Femur (tissue), 1 donor: ENCODE measurements at regions not wholly inside any gene's neighbourhood (a gene's known extent, or its start where the extent isn't known, plus 50 kb on each side); places are given as distances from the start of the nearest gene placed in this dataset.

Experiments used
- DNase-seq: peaks from one replicate; pipeline ENCODE4 v3.0.0-alpha.2; 2017

DNA sequence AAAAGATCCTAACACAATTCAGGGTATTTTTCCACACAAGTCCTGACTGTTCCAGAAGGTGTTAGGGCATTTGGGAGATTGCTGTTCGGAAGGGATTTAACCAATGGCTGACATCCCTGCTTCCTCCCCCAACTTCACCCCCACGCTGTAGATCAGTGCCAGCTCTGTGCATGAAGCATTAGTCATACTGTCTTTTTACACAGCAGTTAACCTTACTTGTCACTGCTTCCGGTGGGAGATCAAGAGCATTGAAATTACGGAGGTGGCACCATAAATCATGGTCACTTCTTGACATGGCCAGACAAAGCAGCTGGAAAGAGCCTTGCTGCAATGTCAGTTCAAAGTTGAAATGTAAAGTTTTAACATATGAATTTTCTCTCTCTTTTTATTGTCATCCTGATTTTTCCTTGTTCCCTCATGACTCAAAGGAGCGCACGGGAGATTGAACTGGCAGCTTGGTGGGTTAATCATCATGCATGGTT, 70.2 kb downstream of the HRH4 start:
- DNase-seq, result no peak

DNA sequence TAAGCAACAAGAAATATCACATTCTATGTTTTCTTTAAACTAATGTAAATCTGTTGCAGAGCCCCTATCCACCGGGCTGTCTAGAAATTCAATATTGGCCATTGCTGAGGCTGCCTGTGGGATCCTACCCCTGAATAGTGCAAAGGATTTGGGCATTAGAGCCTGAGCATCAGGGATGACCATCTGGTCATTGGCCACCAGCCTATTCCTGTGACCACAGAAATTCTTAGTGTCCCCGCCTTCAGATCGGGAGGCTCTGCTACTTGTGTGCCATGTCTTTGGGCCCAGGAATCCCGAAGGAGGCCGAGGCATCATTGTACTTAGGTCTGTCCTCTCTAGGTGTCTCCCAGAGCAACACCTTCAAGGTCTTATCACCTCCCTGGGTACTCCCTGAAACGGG, 73.8 kb downstream of the HRH4 start:
- DNase-seq, result no peak

DNA sequence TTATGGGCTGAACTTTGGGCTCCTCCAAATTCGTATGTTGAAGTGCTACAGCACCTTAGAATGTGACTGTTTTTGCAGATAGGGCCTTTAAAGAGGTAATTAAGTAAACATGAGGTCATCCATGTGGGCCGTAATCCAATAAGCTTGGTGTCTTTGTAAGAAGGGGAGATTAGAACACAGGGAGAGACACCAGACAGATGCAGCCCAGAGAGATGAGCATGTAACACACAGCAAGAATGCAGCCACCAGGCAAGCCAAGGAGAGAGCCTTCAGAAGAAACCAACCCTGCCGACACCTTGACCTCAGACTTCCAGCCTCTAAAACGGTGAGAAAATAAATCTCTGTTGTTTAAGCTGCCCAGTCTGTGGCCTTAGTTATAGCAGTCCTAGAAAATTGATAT, 74.3 kb downstream of the HRH4 start:
- no peak for DNase-seq

DNA sequence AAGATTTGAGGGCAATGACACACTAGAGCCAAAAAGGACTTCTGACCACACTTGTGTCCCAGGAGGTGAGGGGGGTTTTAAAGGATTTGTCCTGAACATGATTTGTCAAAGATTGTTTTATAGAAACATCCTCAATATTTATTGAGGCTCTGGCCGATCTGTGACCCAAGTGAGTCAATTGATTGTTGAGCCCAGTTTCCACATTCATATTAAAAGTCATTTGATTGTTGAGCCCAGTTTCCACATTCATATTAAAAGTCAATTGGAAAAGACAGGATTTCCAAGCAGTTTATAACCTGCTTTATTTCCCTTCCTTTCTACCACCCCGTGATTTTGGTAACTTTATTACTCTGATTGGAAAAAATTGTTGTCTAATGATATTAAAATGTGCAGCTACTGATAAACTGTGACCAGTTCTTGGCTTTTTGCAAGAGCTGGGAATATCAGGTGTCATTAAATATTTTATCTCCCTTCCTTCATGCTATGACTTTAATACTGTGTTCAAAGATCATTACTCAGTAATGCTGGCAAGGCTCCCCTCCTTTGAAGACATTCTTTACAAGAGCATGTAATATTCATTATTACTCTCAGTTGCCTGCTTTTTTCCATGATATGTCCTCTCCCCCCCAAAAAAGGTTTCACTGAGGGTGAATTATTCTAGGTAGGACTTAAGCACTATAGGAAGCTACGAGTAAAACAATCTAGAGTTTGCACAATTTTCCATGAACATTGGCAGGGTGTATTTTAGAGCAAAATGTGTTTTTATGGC, 75.3 kb downstream of the HRH4 start:
- DNase-seq, result no peak

DNA sequence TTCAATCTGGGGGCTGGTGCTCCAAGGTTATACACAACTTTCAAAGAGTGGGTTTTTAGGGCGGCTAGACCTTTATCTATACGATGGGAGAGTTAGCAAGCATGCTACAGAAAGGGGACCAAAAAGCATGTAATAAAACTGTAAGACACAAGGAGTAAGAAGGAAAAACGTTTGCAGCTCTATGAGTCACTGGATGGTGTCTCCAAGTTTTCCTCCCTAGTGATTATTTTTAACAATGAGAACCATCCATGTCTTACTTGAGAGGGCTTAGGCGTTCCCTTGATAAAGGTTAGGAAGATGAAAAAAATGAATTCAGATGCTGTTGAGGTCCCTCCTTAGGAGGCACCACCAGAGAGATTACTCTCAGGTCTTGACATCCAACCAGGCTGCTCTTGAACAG, 75.9 kb downstream of the HRH4 start:
- DNase-seq, result no peak

DNA sequence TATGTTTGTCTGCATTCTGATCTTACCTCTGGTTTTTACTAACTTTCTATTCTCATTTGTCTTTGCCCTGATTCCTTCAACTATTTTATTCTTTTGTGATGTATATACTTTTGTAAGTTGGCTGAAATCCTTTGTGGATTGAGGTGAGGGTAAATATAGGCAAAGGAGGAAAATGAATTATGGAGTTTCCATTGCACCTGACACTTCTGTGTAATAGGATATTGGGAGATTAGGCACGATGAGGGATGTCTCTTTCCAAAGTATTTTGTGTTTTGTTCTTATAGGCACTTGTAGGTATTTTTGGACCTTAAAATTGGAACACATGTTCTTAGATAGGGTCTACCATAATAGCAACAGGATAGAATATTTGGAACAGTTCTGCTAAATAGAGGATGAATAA, 76.4 kb downstream of the HRH4 start:
- DNase-seq, result no peak

DNA sequence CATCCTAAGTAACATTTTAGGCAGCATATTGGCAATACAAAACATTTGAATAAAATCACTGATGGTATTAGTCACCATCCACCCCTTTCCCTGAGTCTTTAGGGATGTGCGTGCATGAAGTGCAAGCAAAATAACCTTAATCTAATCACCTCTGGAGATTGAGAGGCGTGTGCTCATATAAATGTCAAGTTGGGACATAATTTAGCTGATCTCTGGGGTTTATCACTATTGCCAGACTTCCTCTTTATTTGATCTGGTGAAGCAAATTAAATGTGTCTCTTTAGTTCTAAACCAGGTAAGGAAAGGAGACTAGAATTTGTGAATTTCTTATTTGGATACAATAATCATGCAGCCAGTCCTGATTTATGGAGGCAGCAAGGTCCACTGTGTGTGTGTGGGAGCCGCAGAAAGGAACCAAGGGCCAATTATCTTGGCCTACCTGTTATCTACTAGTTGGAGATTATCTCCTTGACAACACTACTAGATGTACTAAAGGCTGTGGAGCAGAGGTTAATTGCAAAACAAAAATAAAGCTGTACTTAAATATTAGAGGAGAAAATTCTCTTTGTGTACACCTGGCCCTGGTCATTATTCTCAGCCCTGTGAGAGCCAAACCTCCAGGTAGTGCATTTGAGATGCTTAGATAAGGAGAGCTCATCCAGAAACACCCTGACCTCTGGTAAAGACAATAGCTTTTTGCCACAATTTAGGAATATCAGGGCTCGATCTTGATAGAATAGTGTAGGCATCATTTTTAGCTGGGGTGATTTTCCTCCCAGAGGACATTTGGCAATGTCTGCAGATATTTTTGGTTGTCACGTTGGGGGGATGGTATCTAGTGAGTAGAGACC, 78.2 kb downstream of the HRH4 start:
- no peak for DNase-seq

DNA sequence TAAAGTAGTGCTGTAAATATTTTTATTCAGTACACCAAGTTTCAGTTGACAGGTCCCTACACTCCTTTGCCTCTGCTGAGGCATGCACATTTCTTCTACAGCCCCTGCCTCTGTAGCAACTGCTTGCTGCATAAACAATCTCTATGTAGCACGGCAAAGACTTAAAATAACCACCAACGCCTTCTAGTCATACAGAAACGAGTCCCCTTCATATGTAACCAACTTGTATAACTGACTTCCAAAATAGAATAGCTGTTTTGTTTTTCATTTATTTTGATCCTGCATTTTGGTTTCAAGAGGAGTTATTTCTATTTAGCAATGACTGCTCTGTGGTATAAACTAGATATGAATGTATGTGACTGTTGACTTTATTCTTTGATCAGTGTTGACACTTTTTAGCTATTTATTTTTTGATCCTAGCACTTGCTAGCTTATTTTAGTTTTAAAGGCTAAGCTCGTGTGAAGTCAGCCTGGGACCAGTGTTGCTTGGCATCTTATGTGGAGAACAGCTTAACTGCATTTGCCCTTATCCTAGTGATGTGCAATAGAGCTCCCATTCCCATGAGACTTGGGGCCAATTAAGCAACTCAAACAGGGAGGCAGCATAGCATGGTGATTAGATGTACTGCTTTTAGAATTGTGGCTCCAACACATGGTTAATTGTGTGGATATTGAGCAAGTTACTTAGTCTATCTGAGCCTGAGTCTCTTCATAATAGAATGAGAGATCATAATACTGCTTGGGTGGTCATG, 79.6 kb downstream of the HRH4 start:
- no peak for DNase-seq

DNA sequence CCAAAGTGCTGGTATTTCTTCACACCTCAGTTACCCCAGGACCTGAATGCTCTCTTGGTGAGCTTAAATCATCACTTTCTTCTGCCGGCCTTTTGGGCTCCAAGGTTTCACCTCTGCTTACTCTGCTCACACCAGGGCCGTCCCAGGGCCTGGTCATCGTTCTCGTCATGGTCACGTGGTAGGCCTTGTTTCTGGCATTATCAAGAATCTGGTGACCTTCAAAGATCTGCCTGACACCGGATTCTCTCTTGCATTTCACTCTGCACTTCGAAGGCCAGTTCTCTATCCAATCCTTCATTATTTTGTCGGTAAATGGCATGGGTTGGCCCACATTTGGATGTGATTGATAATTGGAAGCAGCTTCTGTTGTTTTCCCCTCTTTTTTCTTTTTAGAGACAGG, 80.5 kb downstream of the HRH4 start:
- no peak for DNase-seq

DNA sequence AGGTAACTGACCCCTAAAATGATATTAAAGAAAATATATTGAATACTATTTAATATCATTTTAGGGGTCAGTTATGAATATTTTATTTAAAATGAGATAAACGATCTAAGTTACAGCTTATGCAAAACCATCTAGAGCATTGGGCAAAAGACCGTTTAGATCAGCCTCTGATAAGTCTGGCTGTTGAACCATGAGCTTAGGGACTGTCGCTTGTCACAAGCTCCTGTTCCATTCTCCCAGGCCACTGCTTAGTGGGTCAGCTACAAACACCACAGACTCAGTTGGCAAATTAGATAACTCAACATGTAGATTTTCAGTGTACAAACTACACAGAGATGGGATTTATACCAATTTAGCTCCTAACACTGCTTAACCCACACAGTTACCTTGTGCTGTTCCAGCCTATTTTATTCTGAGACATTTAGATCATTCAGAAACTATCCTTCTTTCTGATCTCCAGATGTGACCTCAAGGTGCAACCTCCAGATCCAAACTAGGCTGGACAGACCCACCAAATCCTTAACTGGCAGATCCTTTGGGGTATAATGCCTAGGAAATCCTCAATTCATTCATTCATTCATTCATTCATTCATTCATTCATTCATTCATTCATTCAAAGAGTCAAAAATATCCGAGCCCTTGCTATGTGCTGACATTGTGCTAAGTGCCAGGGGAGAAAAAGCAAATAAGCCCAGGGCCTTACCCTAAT, 82.8 kb downstream of the HRH4 start:
- DNase-seq, result no peak

DNA sequence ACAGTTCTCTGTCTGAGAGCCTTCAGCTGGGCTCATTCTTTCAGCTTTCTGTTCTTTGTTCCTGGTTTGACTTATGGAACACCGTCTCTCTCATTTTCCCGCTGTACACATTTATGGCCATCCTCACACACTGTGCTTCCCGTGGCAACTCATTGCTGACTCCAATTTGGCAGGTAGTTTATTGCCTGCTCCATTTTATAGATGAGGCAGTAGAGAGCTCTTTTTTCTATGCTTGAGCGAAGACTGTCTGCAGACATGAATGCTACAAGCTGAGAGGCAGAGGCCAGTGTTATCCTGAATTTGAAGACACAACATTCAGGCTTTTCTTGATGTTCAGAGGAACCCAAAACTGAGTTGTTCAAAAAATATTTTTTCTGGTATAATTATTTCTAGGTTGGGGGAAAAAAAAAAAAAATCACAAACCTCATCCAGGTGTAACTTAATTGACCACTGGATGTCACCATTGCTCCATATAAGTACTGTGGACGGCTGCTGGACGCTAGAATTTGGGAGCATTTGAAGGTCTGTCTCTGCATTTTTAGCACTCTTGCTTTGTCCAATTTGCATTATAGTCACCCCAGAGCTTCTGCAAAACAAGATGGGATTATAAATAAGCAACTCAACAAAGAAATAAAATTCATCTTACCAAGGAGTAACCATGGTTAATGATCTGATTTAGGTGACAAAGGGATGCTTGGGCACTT, 83.5 kb downstream of the HRH4 start:
- DNase-seq, result no peak

DNA sequence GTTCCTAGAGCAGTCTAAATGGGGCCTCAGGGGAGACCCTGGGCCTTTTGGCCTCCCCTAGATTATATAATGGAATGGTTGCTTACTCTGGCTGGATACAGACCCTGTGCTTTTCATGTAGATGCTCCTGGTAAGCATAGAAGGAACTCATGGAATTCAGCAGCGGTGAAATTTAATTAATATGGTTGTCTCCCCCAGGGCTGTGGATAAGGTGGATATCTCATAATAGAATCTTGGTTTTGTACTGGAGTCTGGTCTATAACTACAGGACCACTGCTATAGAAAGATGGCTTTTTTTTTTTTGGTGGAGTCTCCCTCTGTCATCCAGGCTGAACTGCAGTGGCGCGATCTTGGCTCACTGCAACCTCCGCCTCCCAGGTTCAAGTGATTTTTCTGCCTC, 84.5 kb downstream of the HRH4 start:
- no peak for DNase-seq

DNA sequence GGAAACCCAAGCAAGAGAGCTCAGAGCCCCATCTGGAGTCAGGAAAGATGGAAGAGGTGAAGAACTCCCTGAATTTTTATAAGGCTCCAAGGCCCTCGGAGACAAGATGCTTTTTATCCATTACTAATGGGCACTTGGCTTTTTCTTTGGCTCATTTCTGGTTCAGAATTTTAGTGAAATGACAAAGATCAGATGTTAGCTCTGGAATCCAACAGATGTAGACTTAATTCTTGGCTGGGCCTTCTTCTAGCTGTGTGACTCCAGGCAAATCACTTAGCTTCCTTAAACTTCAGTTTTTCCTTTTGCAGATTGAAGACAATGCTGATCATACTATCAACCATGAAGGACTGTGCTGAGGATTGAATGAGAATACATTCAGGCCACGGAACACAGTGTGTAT, 85.2 kb downstream of the HRH4 start:
- no peak for DNase-seq

DNA sequence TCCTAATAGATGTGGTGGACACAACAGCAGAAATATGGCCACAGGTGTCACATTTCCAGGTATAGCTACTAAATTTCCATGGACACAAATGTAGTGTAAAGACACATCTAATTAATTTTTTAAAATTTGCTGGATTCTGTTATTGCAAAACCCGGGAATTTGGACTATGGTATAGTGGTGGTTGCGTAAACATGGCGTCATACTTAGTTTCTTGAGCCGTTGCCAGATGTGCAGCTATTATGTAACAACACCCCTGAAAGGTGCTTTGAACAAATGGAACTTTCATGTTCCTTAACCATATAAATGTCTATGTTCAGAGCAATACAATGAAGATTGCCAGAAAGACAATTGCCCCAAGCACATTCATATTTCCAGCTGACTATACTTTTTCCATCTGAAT, 85.9 kb downstream of the HRH4 start:
- no peak for DNase-seq

DNA sequence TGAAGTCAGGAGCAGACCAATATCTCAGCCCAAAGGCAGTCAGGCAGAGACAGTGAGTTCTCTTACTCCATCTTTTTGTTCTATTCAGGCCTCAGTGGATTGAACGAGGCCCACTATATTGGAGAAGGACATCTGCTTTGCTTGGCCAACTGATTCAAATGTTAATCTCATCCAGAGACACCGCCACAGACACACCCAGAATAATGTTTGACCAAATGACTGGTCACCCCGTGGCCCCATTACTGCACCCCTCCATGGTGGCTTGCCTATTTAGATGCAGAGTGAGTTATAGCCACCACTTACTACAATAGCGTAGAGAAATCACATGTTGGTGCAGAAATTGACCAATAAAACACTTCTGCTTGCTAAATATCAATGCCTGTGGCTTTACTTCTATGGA, 88.1 kb downstream of the HRH4 start:
- no peak for DNase-seq

DNA sequence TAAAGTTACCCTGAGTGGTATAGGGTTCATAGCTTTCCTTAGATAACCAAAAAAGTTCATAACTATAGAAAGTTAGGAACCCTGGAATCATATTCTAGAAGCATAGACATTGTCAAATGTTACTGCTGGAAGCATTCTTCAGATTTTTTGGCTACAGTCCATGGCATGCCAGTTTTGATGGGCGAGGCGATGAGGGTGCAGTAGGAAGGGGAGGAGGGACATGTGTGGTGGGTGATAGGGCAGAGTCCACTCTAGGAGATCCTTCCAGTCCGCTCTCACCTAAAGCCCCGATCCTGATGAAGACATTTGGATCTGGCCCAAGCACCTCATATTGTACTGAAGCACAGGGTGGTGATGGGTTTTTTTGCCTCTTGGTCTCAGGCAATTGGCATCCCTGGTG, 91.8 kb downstream of the HRH4 start:
- DNase-seq, result no peak

DNA sequence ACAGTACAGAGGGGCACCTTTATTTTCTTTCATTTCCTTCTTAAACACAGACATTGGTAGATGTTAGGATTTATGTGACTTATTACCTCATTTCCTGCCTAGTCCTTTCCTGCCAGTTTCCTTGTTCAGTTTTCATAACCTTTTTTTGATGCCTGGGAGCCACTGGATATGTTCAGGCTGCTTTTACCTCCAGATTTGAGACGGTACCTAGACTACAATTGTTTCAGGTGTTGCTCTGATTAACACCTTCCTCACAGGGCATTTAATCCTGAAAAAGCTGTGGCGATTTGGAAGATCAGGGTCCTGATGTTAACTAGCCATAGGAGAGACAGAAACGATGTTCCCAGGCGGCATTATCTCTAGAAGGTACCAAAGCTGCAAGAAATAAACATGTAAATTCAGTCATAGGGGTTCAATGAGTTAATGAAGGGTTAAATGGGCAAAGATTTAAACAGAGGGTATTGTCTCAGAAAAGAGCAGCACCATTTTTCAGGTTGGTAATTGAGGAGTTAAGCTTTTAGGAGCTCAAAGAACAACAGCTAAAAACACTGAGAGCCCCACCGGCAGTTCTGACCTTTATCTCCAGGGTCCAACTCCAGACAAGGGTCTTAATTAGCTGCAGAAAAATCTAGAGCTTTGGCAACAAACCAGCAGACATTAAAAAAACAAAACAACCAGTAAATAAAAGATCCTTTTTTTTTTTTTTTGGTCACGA, 93.3 kb downstream of the HRH4 start:
- DNase-seq, result no peak

DNA sequence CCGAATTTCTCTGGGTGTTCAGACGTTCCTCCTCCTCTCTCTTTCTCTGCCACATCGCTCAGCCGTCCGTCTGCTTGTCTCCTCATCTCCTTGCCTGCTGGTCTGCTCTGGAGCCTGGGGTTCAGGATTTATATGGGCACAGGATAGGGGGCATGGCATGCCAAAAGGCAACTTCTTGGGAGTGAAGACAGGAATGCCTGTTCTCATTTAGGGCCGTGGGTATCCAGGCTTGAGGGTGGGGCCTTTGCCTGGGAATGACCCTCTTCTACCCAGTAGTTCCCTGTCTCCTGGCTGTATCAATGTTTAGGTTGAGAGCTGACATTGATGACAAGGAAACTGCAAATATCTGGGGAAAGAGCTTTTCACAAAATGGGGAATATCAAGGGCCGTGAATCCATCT, 98.0 kb downstream of the HRH4 start:
- no peak for DNase-seq

DNA sequence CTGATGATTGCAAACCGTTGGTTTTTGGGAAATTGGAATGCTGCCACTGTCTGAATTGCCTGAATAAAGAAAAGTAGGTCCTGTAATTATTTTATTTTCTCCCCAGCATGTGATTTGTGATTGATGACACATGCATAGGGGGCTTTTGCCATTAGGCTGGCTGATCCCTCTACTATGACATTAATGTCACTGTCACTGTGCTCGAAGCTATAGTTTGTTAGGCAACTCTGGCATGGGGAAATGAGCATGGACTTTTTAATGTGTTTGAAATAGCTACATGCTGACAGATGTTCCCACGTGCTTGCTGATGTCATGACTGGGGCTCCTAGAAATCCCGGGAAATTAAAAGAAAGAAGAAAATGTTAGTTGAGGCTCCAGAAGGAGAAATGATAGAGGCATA, 99.1 kb downstream of the HRH4 start:
- DNase-seq, result no peak

DNA sequence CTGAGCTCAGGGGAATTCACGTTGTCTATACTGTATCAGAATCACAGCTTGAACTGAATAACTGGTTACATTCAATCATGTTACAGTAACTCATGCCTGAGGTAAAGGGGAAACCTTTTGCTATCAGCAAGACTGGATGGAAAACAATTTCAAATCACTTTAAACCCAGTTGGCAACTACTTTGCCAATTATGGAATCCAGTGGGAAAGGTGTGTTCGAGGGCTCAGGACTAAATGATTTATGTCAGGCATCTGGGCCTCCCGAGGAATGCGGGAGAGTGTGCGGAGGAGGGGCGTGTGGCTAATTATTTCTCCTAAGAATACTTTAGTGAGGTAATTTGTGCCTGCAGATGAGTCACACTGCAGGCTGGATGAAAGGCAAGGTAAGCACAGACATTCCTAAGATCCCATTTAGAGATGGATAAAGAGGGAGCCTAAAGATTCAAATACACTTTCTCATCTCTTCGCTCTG, 100.1 kb downstream of the HRH4 start:
- DNase-seq, result no peak

DNA sequence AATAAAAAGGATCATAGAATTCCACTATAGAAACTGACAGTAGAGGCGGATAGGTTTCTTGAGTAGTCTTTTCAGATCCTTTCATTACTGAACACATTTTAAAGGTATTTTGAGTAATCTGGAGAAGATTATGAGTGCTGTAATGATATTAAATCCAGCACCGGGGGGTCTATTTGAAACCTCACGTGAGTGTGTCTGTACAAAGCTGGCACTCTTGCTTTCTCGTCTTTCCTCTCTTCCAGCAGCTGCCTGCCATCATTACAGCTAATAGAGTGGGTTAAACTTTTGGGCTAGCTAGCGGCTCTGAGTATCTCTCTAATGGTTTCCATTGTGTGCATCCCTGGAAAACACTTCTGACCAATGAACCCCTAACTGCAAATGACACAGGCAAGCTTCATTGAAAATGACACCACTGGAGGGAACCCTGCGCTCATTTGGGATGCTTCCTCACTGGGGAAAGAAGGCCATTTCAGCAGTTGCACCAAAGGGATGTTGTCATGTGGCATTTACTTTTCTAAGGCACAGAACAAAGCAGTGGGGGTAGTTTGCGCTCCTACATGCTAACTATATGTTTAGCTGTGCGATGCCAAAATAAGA, 101.0 kb downstream of the HRH4 start:
- no peak for DNase-seq
